ENCODE measurements at regions not wholly inside any gene's neighbourhood (a gene's known extent, or its start where the extent isn't known, plus 50 kb on each side); places are given as distances from the start of the nearest gene placed in this dataset.

DNA sequence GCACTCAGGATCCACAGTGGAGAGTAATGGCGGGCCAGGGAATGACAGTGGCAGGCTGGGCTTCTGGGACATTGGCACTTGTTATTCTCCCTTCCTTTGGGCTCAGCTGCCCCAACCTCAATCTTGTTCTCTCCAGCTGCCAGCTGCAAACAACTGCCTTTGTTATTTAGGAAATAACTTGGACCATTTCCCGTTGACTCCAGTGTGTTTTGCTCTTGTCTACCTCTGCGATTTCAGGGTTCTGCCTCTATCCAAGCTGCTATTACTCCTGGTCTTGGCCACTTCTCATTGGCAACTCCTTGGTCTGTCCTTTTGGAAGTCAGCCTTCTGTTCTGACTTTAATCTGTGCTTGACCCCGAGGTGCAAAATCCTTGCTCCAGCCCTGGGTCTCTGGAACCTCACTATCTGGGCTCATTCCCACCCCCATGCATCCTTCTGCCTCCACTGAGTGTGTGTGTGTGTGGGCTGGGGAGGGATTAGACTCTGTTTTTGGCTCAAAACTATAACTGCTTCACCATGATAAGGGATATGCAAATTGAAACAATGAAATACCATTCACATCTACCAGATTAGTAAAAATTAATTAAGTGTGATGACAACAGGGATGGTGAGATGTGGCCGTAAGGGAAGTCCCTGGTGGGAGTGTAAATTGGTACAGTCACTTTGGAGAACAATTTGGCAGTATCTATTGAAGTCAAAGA is 134.1 kb upstream of the CXCR4 start:
- TF ChIP-seq ZFP69B (tag by site-specific recombination; IDR thresholded peaks at IDR 0.05): no peak
- TF ChIP-seq EGR2 (tag by site-specific recombination; IDR thresholded peaks at IDR 0.05; ENCODE audit: low read depth): peak; percentile 32; the same call in 1 of the 2 replicates
- peak; percentile 29; the same call in 1 of the 2 replicates for TF ChIP-seq ZFHX2 (tag by site-specific recombination; conservative IDR thresholded peaks at IDR 0.05)
- Histone ChIP-seq H3K9me3 (ENCODE audit: control insufficient read depth, insufficient read depth, low read depth, low read length) (no peaks in the 10 kb centered on the region), H3K4me3 (ENCODE audit: low read depth, low read length) (no peak overlapping the region), H3K27ac (ENCODE audit: extremely low read depth, low read depth, low read length) (no peak overlapping the region), H3K4me1 (ENCODE audit: control insufficient read depth, insufficient read depth, low read length) (peaks cover 7% of the 10 kb centered on the region), H3K36me3 (ENCODE audit: control insufficient read depth in 2 of 2, insufficient read depth in 1 of 2, low read length in 2 of 2) (no peaks in the 10 kb centered on the region)
- ChIA-PET POLR2A (no interaction called here), CTCF (no interaction called here)

DNA sequence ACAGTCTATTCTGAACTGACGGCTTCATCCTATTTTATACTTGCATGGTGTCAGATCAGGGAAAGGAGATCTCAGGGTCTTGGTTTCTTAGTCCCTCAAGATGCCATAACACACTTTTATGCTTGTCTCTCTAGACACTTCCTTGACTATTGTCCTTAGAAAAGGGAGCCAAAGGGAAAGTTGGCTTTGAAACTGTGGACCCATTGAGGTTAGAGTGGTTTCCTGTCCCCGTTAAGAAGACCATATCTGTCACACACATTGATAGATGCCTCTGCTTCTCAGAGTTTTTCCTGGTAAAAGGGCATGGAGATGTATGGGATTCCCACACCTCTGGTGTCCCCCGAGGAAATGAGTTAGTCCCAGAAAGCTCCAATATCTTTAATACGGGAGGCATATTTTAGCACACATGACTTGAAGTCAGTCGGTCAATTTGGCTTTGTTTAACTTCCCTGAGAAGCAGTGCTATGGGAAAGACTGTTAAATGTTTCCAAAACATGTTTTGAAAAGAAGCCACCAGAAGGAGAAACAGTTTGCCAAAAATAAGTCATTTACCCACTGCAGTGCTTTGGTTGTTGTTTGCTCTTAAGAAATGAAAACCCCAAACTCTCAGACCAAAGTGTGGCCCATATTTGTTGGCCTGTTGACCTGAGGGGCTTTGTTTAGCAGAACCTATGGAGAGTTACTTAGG is 133.4 kb upstream of the CXCR4 start:
- Histone ChIP-seq H3K9me3 (ENCODE audit: control insufficient read depth, insufficient read depth, low read depth, low read length) (no peaks in the 10 kb centered on the region), H3K4me1 (ENCODE audit: control insufficient read depth, insufficient read depth, low read length) (peaks cover 7% of the 10 kb centered on the region), H3K36me3 (ENCODE audit: control insufficient read depth in 2 of 2, insufficient read depth in 1 of 2, low read length in 2 of 2) (no peaks in the 10 kb centered on the region), H3K4me3 (ENCODE audit: low read depth, low read length) (no peak overlapping the region), H3K27ac (ENCODE audit: extremely low read depth, low read depth, low read length) (no peak overlapping the region)
- TF ChIP-seq ZNF549 (tag by site-specific recombination; IDR thresholded peaks at IDR 0.05) (no peak), ZNF558 (tag by site-specific recombination; IDR thresholded peaks at IDR 0.05) (no peak), KLF16 (tag by site-specific recombination; IDR thresholded peaks at IDR 0.05) (no peak), SP3 (tag by site-specific recombination; IDR thresholded peaks at IDR 0.05) (no peak), MYNN (tag by site-specific recombination; IDR thresholded peaks at IDR 0.05; ENCODE audit: borderline replicate concordance) (no peak), HOXC10 (CRISPR knock-in tag; IDR thresholded peaks at IDR 0.05) (no peak), ZBTB7A (tag by site-specific recombination; IDR thresholded peaks at IDR 0.05; ENCODE audit: low read depth) (no peak), ZNF274 (IDR thresholded peaks at IDR 0.05; ENCODE audit: low read length) (no peak), ZNF274 (tag by site-specific recombination; IDR thresholded peaks at IDR 0.05; ENCODE audit: borderline replicate concordance) (no peak), KLF1 (tag by site-specific recombination; IDR thresholded peaks at IDR 0.05) (no peak), SP2 (tag by site-specific recombination; IDR thresholded peaks at IDR 0.05) (no peak), ZNF155 (tag by site-specific recombination; IDR thresholded peaks at IDR 0.05) (no peak), MZF1 (tag by site-specific recombination; IDR thresholded peaks at IDR 0.05; ENCODE audit: borderline replicate concordance) (no peak), ZNF248 (tag by site-specific recombination; IDR thresholded peaks at IDR 0.05) (no peak), BCL11A (tag by site-specific recombination; IDR thresholded peaks at IDR 0.05; ENCODE audit: low read depth) (no peak)
- TF ChIP-seq, protein P1, sequence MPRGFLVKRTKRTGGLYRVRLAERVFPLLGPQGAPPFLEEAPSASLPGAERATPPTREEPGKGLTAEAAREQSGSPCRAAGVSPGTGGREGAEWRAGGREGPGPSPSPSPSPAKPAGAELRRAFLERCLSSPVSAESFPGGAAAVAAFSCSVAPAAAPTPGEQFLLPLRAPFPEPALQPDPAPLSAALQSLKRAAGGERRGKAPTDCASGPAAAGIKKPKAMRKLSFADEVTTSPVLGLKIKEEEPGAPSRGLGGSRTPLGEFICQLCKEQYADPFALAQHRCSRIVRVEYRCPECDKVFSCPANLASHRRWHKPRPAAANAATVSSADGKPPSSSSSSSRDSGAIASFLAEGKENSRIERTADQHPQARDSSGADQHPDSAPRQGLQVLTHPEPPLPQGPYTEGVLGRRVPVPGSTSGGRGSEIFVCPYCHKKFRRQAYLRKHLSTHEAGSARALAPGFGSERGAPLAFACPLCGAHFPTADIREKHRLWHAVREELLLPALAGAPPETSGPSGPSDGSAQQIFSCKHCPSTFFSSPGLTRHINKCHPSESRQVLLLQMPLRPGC (tag by site-specific recombination; IDR thresholded peaks at IDR 0.05): no peak
- TF ChIP-seq, protein P2, sequence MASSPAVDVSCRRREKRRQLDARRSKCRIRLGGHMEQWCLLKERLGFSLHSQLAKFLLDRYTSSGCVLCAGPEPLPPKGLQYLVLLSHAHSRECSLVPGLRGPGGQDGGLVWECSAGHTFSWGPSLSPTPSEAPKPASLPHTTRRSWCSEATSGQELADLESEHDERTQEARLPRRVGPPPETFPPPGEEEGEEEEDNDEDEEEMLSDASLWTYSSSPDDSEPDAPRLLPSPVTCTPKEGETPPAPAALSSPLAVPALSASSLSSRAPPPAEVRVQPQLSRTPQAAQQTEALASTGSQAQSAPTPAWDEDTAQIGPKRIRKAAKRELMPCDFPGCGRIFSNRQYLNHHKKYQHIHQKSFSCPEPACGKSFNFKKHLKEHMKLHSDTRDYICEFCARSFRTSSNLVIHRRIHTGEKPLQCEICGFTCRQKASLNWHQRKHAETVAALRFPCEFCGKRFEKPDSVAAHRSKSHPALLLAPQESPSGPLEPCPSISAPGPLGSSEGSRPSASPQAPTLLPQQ (tag by site-specific recombination; IDR thresholded peaks at IDR 0.05): no peak
- CTCF ChIA-PET: no interaction called here
- POLR2A ChIA-PET: no interaction called here
